Mucosa of rectum (tissue), 2 donors: ENCODE measurements at regions not wholly inside any gene's neighbourhood (a gene's known extent, or its start where the extent isn't known, plus 50 kb on each side); places are given as distances from the start of the nearest gene placed in this dataset.

ENCODE experiments used
- H3K27ac ChIP-seq, 2 donors: one replicate each; pipeline ENCODE4 v1.7.0; 2013; ENCODE audit warnings: inconsistent platforms in 2 of 2, low read depth in 2 of 2, low read length in 2 of 2
- H3K27me3 ChIP-seq, 2 donors: one replicate each; pipeline ENCODE4 v1.7.0; 2013; ENCODE audit warnings: low read length in 2 of 2; ENCODE audit not compliant: control insufficient read depth in 2 of 2, insufficient read depth in 2 of 2
- H3K36me3 ChIP-seq, 2 donors: one replicate each; pipeline ENCODE4 v1.7.0; 2013; ENCODE audit warnings: low read length in 2 of 2; ENCODE audit not compliant: control insufficient read depth in 2 of 2, insufficient read depth in 2 of 2
- H3K4me1 ChIP-seq, 2 donors: one replicate each; pipeline ENCODE4 v1.7.0; 2013; ENCODE audit warnings: low read length in 2 of 2, mild to moderate bottlenecking in 1 of 2; ENCODE audit not compliant: control insufficient read depth in 2 of 2, insufficient read depth in 2 of 2
- H3K4me3 ChIP-seq, 2 donors: one replicate each; pipeline ENCODE4 v1.7.0; 2013; ENCODE audit warnings: low read length in 2 of 2
- H3K9ac ChIP-seq, 2 donors: one replicate each; pipeline ENCODE4 v1.7.0; 2013; ENCODE audit warnings: low read length in 2 of 2, low read depth in 1 of 2, mild to moderate bottlenecking in 1 of 2
- H3K9me3 ChIP-seq, 2 donors: one replicate each; pipeline ENCODE4 v1.7.0; 2013; ENCODE audit warnings: low read length in 2 of 2; ENCODE audit not compliant: control insufficient read depth in 2 of 2
- donor health status: healthy.
- donor health status: Normal muscosa, but diverticular disease.

DNA sequence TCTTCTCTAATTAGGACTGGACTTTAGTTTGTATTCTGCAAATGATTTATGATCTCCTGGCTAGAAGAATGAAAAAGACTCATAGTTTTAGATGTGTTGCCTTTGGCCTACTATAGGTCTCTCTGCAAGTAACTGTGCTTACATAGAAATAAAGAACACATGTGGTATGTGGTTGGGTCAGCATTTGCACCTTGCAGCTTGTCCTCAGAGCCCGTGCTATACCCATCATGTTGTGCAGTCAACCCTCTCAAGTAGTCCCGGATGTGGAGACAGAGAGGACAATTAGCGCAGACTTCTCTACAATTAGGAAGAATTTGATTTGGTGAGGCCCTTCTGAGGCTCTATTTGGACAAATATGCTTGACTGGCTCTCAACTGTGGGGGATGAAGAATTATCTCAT is 203.7 kb upstream of the ITGA4 start:
- Histone ChIP-seq H3K4me1 (no peaks in the 10 kb centered on the region), H3K9me3 (no peaks in the 10 kb centered on the region), H3K27me3 (no peaks in the 10 kb centered on the region), H3K36me3 (no peaks in the 10 kb centered on the region), H3K9ac (no peak overlapping the region), H3K4me3 (no peak overlapping the region), H3K27ac (no peak overlapping the region)

- no peaks in the 10 kb centered on the region for H3K4me1 ChIP-seq
Measured at GRCh38 chr2:181255651-181256050, 201.5 kb upstream of the ITGA4 start.

DNA sequence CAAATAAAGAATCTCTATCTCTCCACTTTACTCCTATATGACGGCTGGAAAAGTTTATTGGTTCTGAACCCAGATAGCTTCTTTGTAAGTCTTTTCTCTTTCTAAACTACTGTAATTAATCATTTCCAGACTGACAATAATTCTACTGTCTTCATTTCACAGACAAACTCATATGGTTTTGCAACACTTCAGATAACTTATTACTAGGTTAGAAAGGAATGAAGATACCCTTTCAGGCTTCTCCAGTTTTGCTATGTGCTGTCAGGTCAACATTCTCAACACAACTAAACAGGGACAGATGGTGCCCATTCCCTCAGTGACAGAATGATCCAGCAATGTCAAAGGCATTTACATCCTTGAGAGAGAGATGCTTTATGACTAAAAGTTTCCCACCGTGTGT is 198.5 kb upstream of the ITGA4 start:
- no peaks in the 10 kb centered on the region for H3K9me3 ChIP-seq
- no peaks in the 10 kb centered on the region for H3K27me3 ChIP-seq
- no peak overlapping the region for H3K27ac ChIP-seq
- no peaks in the 10 kb centered on the region for H3K36me3 ChIP-seq
- H3K9ac ChIP-seq, result no peak overlapping the region
- no peak overlapping the region for H3K4me3 ChIP-seq
- no peaks in the 10 kb centered on the region for H3K4me1 ChIP-seq

More at GRCh38 chr2:181255651-181256050, 201.5 kb upstream of the ITGA4 start:
- no peak overlapping the region for H3K4me3 ChIP-seq
- no peaks in the 10 kb centered on the region for H3K36me3 ChIP-seq
- H3K9ac ChIP-seq, result no peak overlapping the region
- no peaks in the 10 kb centered on the region for H3K9me3 ChIP-seq
- H3K27ac ChIP-seq, result no peak overlapping the region
- no peaks in the 10 kb centered on the region for H3K27me3 ChIP-seq

DNA sequence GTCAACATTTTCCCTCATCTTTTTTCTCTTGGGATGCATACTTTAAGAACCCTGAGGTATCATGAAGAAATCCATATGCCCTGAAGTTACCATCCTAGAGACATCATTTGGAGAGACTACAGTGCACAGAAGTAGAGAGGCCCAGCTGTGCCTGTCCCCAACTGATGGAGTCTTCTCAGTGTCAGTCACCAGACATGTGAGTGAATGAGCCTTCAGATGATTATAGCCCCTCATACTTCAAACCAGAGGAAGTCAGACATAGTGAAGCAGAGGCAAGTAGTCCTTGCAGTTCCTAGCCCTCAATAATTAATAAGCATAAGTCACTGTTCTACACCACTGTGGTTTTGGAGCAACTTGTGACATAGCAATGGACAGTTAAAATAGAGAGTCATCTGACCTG is 194.4 kb upstream of the ITGA4 start:
- Histone ChIP-seq H3K4me3 (no peak overlapping the region), H3K27ac (no peak overlapping the region), H3K9ac (no peak overlapping the region), H3K27me3 (no peaks in the 10 kb centered on the region), H3K9me3 (no peaks in the 10 kb centered on the region), H3K4me1 (no peaks in the 10 kb centered on the region), H3K36me3 (no peaks in the 10 kb centered on the region)

GRCh38 chr2:181264001-181264400 is 193.2 kb upstream of the ITGA4 start:
- no peak overlapping the region for H3K9ac ChIP-seq
- H3K27ac ChIP-seq, result no peak overlapping the region
- no peaks in the 10 kb centered on the region for H3K9me3 ChIP-seq
- H3K27me3 ChIP-seq, result no peaks in the 10 kb centered on the region
- H3K4me3 ChIP-seq, result no peak overlapping the region
- no peaks in the 10 kb centered on the region for H3K36me3 ChIP-seq
- H3K4me1 ChIP-seq, result no peaks in the 10 kb centered on the region

DNA sequence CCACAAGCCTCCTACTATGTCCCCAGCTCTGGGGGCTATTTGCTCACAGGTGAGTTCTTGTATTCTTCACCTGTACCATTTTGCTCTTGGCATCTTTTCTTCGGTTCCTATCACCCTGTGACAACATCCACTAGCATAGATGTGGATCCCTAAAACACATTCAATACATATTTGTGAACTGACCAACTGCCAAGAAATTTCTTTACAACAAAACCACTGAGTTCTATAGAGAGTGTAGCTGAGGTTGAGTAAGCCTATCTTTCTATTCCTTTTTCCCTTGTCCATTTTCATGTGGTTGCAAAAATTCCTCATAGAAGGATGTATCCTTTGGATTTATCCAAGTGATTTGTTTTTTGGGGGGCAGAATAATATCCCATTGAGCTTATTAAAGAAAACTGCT is 192.7 kb upstream of the ITGA4 start:
- Histone ChIP-seq H3K4me1 (no peaks in the 10 kb centered on the region), H3K27ac (no peak overlapping the region), H3K9me3 (no peaks in the 10 kb centered on the region), H3K27me3 (no peaks in the 10 kb centered on the region), H3K4me3 (no peak overlapping the region), H3K9ac (no peak overlapping the region), H3K36me3 (no peaks in the 10 kb centered on the region)

GRCh38 chr2:181266614-181267013 is 190.6 kb upstream of the ITGA4 start:
- no peaks in the 10 kb centered on the region for H3K4me1 ChIP-seq
- H3K36me3 ChIP-seq, result no peaks in the 10 kb centered on the region
- H3K4me3 ChIP-seq, result no peak overlapping the region
- H3K27me3 ChIP-seq, result no peaks in the 10 kb centered on the region
- H3K9ac ChIP-seq, result no peak overlapping the region
- no peaks in the 10 kb centered on the region for H3K9me3 ChIP-seq
- H3K27ac ChIP-seq, result no peak overlapping the region

DNA sequence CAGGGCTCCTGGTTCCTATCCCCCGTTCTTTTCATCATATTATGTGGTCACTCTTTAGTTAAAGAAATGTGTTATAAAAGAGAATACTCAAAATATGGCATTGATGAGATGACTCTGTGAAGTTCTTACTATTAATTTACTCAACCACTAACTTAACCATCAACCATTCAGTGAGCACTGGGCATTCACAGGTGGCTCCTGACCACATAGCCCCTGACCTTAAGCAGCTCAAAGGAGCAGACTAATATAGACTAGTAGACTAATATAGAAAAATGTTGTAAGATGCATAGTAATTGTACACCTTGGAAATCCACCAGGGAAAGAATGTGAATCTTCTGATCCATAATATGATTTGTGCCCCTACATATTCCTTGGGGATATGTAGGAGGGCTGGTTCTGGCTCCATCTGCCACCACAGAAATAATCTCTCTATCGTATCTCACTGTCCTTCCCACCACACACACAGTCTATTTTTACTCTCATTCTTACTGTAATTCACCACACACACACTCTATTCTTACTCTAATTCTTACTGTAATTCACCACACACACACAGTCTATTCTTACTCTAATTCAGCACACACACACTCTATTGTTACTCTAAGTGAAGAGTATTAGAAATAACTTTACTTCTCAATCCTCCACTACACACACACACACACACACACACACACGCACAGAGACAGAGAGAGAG is 188.9 kb upstream of the ITGA4 start:
- Histone ChIP-seq H3K4me1 (no peaks in the 10 kb centered on the region), H3K9me3 (no peaks in the 10 kb centered on the region), H3K4me3 (no peak overlapping the region), H3K9ac (no peak overlapping the region), H3K27me3 (no peaks in the 10 kb centered on the region), H3K27ac (no peak overlapping the region), H3K36me3 (no peaks in the 10 kb centered on the region)

- Histone ChIP-seq H3K36me3 (no peaks in the 10 kb centered on the region), H3K4me3 (no peak overlapping the region), H3K27ac (no peak overlapping the region), H3K4me1 (no peaks in the 10 kb centered on the region), H3K9me3 (no peaks in the 10 kb centered on the region), H3K9ac (no peak overlapping the region), H3K27me3 (no peaks in the 10 kb centered on the region)
Measured at GRCh38 chr2:181273986-181274385, 183.2 kb upstream of the ITGA4 start.

DNA sequence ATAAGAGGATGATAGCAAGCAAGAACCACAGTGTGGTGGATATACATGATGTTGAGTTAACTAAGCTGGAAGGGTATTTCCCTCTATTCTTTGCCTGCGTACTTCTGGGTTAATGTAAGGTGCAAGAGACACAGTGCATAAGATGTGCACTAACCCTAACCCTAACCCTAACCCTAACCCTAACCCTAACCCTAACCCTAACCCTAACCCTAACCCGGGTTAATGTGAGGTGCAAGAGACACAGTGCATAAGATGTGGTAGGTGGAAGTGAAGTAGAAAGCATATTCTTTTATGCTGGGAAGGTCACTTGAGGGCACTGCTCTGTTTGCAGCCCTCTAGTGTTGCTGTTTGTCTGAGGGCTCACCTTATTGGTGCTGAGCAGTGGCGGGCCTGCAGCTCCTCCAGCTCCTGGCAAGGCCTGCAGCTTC is 181.5 kb upstream of the ITGA4 start:
- Histone ChIP-seq H3K36me3 (no peaks in the 10 kb centered on the region), H3K9ac (no peak overlapping the region), H3K4me3 (no peak overlapping the region), H3K27ac (no peak overlapping the region), H3K4me1 (no peaks in the 10 kb centered on the region), H3K9me3 (no peaks in the 10 kb centered on the region), H3K27me3 (no peaks in the 10 kb centered on the region)
